Aorta (tissue), 5 donors: ENCODE measurements at regions not wholly inside any gene's neighbourhood (a gene's known extent, or its start where the extent isn't known, plus 50 kb on each side); places are given as distances from the start of the nearest gene placed in this dataset.

ENCODE experiments used
- ATAC-seq: fragments of 200-7000 bp; cut with Tn5 transposase; one replicate; pipeline ENCODE4 v1.9.1; 2022; ENCODE audit warnings: moderate library complexity; ENCODE audit not compliant: low FRiP score
- DNase-seq, 2 donors: peaks; one replicate each; pipeline ENCODE4 v3.0.0-alpha.2; 2020
- H3K27ac ChIP-seq, 2 donors: one replicate each; pipeline ENCODE4 v1.5.1; 2013; ENCODE audit warnings: low read length in 2 of 2, mild to moderate bottlenecking in 2 of 2, moderate library complexity in 2 of 2, control low read depth in 1 of 2, inconsistent platforms in 1 of 2, low read depth in 1 of 2
- H3K27me3 ChIP-seq, 2 donors: one replicate each; pipeline ENCODE4 v1.6.1; 2013; ENCODE audit warnings: control low read depth in 1 of 2, low read length in 1 of 2, mild to moderate bottlenecking in 1 of 2, moderate library complexity in 1 of 2; ENCODE audit not compliant: insufficient read depth in 2 of 2, control insufficient read depth in 1 of 2
- H3K36me3 ChIP-seq, 2 donors: one replicate each; pipeline ENCODE4 v1.6.1; 2013; ENCODE audit warnings: control low read depth in 1 of 2, low read length in 1 of 2, mild to moderate bottlenecking in 1 of 2; ENCODE audit not compliant: insufficient read depth in 2 of 2, control insufficient read depth in 1 of 2
- H3K4me1 ChIP-seq, 2 donors: one replicate each; pipeline ENCODE4 v1.6.1; 2013; ENCODE audit warnings: low read length in 2 of 2, control low read depth in 1 of 2, mild to moderate bottlenecking in 1 of 2, moderate library complexity in 1 of 2; ENCODE audit not compliant: insufficient read depth in 2 of 2, control insufficient read depth in 1 of 2
- H3K4me3 ChIP-seq, 2 donors: one replicate each; pipeline ENCODE4 v1.5.1; 2013; ENCODE audit warnings: low read length in 2 of 2, control low read depth in 1 of 2, mild to moderate bottlenecking in 1 of 2
- H3K9me3 ChIP-seq: one replicate; pipeline ENCODE4 v1.6.1; 2013; ENCODE audit warnings: mild to moderate bottlenecking, low read length; ENCODE audit not compliant: control insufficient read depth
- WGBS, 2 donors: extraction: QIAGEN DNeasy Blood & Tissue Kit; methylation state at CpG; one replicate each; pipeline ENCODE4 v1.1.7; 2013; 5-methylcytosine and 5-hydroxymethylcytosine counted together
- intact Hi-C, 2 donors: fragments of 100-400 bp; cut with DNase I; formaldehyde crosslinking; loops; one replicate each; pipeline versions ENCODE4 v1.14.2 to v1.15.0; 2022
- donor health status: healthy with polysubstance abuse.
- donor health status: Bipolar disorder and iron deficiency.
- donor health status: DM: no; HTN: no; CAD: no.
- donor health status: DM: no; HTN: no; CAD: no.
- donor health status: DM: yes; HTN: yes; CAD: no.

DNA sequence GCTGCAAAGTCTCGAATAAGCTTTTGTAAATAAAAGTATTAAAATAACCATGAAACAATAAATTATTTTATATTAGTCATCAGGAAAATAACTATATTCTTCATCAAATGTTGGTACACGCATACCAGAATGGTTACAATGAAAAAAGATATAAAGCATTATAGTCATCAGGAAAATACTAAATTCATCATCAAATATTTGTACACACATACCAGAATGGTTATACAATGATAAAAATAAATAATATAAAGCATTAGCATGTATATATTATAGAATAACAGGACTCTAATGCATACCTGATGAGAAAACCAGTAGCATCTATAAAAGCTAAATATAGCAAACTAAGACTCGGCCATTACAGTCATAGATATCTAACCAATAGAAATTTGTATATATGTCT is 202.9 kb downstream of the TRAM1L1 start:
- no peak for DNase-seq
- intact Hi-C loops, result no loop called here
- Histone ChIP-seq H3K9me3 (no peaks in the 10 kb centered on the region), H3K4me1 (no peaks in the 10 kb centered on the region), H3K4me3 (no peak overlapping the region), H3K36me3 (no peaks in the 10 kb centered on the region), H3K27ac (no peak overlapping the region), H3K27me3 (no peaks in the 10 kb centered on the region)
- no peak for ATAC-seq
- 81 to 84% methylated on average over 3 of the region's 3 CpGs for WGBS, 2 donors

DNA sequence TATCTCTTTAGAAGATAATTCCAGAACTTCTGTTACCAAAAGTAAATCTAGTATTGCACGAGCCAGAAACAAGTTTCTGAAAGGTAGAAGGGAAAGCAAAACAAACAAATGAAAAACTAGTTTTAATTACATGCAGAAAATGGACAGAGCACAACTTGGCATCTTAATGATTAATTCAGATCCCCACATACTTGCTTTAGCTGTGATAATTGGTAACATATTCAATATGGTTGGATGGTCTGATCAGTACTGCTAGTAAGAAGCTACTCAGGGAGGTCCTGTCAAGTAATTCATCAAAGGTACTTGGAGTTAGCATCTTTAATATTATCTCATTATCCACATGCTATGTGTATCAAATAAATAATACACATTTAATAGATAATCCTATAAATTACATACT is 204.3 kb downstream of the TRAM1L1 start:
- H3K9me3 ChIP-seq, result no peaks in the 10 kb centered on the region
- ATAC-seq (no peak), DNase-seq (no peak)
- no peak overlapping the region for H3K27ac ChIP-seq
- H3K27me3 ChIP-seq, result no peaks in the 10 kb centered on the region
- no peaks in the 10 kb centered on the region for H3K36me3 ChIP-seq
- no peaks in the 10 kb centered on the region for H3K4me1 ChIP-seq
- H3K4me3 ChIP-seq, result no peak overlapping the region
- WGBS, 2 donors, result 38 to 46% methylated on average over 1 of the region's 1 CpG
- intact Hi-C loops, result no loop called here

DNA sequence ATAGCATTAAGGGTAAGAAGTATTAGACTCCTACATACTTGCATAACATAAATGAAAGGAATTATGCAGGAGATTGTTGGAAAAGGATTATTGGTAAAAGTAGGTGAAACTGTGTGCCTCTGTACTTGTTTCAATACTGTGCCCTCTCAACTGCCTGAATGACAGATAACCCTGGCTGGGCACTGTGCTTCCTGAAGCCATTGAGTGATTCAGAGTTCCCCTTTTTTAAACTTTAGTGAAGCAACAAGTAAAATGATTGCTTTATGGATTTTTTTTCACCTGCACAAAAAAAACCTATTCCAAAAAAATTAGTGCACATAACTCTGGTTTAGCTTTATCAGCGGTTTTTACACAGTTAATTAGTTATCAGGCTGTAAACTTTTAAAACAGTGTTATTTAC is 204.8 kb downstream of the TRAM1L1 start:
- intact Hi-C loops, result no loop called here
- H3K27me3 ChIP-seq, result no peaks in the 10 kb centered on the region
- no peaks in the 10 kb centered on the region for H3K36me3 ChIP-seq
- ATAC-seq (no peak), DNase-seq (no peak)
- H3K4me3 ChIP-seq, result no peak overlapping the region
- H3K4me1 ChIP-seq, result no peaks in the 10 kb centered on the region
- H3K9me3 ChIP-seq, result no peaks in the 10 kb centered on the region
- WGBS, 2 donors, result 66 to 68% methylated on average over 1 of the region's 1 CpG
- H3K27ac ChIP-seq, result no peak overlapping the region

DNA sequence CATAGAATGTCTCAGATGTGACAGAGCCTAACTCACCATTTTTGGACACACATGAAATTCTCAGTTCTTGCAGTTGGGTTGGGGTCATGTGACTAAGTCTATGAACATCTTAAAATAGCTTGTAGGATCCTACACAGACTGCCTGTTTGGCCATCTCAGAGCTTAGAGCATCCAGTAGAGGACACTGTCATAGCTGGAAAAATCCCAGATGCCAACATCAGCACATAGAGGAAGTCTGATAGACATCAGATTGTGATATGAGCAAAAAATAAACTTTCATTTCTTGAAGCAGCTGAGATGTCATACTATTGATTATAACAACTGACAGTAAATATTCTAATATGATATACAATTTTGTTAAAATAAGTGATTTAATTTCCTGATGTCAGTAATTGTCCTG is 207.1 kb downstream of the TRAM1L1 start:
- Histone ChIP-seq H3K4me3 (no peak overlapping the region), H3K36me3 (no peaks in the 10 kb centered on the region), H3K27ac (no peak overlapping the region), H3K9me3 (no peaks in the 10 kb centered on the region), H3K4me1 (no peaks in the 10 kb centered on the region), H3K27me3 (no peaks in the 10 kb centered on the region)
- no peak for DNase-seq
- intact Hi-C loops, result no loop called here
- ATAC-seq, result no peak

DNA sequence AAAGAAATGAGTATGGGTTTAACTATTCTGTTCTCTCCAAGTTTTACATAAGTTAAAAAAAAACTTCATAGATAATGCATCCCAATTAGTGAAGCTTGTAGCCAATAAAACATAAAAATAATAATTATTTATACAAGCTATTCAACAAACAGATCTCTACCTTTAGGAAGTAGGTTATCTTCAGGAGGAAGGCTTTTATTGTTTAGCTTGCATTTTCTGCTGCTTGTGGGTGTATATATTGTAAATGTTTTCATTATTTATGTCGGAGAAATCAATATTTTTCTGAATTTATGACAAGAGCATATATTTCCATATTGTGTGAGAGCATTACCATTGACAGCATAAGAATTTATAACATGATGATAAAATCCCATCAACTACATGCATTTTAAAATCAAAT is 208.3 kb downstream of the TRAM1L1 start:
- no peak for ATAC-seq
- DNase-seq, result no peak
- Histone ChIP-seq H3K27ac (no peak overlapping the region), H3K36me3 (no peaks in the 10 kb centered on the region), H3K4me1 (no peaks in the 10 kb centered on the region), H3K9me3 (no peaks in the 10 kb centered on the region), H3K4me3 (no peak overlapping the region), H3K27me3 (no peaks in the 10 kb centered on the region)
- 72 to 74% methylated on average over 1 of the region's 1 CpG for WGBS, 2 donors
- intact Hi-C loops, result no loop called here

DNA sequence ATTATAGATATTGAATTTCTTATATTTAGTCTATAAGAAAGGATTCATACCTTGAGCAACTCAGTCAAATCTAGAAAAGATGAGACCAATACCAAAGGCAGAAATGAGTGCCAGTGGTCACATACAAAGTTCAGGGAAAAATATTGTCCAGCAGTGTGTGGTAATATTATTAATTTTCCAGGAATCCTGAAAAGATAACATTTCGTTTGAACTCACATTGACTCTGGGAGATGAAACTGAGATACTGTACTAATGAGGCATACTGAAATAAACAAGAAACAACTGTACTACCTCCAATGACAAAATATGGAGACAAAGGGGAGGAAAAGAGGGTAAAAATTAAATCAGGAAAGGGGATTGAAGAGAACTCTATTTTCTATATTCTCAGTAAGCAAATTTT is 212.4 kb downstream of the TRAM1L1 start:
- WGBS, 2 donors, result 21 to 26% methylated on average over 1 of the region's 1 CpG

DNA sequence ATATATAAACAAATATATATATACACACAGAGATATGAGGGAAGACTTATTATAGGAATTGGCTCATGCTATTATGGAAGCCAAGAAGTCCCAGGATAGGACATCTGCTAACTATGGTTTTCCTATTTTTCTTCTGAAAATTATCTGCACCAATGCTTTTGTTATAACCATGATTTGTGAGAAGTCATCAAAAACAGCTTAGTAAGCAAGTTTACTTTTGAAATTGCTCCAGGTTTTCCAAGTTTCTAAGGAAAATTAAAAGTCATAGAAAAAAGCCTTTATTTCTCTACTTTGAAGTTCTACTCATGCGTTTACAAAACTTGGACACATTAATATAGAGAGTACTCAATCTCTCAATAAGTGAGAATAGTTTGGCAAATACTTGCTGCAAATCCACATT is 213.1 kb downstream of the TRAM1L1 start:
- H3K9me3 ChIP-seq, result no peaks in the 10 kb centered on the region
- H3K27me3 ChIP-seq, result no peaks in the 10 kb centered on the region
- H3K36me3 ChIP-seq, result no peaks in the 10 kb centered on the region
- H3K27ac ChIP-seq, result no peak overlapping the region
- no peak overlapping the region for H3K4me3 ChIP-seq
- intact Hi-C loops, result no loop called here
- H3K4me1 ChIP-seq, result no peaks in the 10 kb centered on the region
- DNase-seq (no peak), ATAC-seq (no peak)
- WGBS, 2 donors, result 67 to 81% methylated on average over 1 of the region's 1 CpG

More for the DNA sequence above, 212.4 kb downstream of the TRAM1L1 start:
- H3K9me3 ChIP-seq, result no peaks in the 10 kb centered on the region
- DNase-seq, result no peak
- H3K36me3 ChIP-seq, result no peaks in the 10 kb centered on the region
- intact Hi-C loops, result no loop called here
- H3K27me3 ChIP-seq, result no peaks in the 10 kb centered on the region
- no peaks in the 10 kb centered on the region for H3K4me1 ChIP-seq
- H3K27ac ChIP-seq, result no peak overlapping the region
- ATAC-seq, result no peak
- H3K4me3 ChIP-seq, result no peak overlapping the region

DNA sequence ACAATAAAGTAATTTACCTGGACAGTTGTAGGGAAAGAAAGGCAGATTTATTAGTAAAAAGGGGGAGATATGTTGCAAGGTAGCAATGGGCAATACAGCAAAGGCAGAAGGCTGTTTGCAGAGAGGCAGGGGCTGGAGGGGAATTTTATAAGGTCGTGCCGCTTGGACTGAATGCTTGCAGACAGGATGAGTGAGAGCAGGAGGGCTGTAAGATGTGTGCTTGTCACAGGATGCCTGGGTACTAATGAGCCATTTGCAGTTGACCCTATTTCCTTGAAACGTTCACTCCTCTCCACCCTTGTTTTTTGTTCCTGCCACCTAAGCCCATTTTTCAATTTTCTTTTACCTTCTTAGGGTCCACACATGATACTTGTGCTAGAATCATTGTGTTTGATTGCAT is 214.7 kb downstream of the TRAM1L1 start:
- ATAC-seq (no peak), DNase-seq (no peak)
- H3K9me3 ChIP-seq, result no peaks in the 10 kb centered on the region
- 16 to 23% methylated on average over 3 of the region's 3 CpGs for WGBS, 2 donors
- H3K36me3 ChIP-seq, result no peaks in the 10 kb centered on the region
- H3K27ac ChIP-seq, result no peak overlapping the region
- H3K27me3 ChIP-seq, result no peaks in the 10 kb centered on the region
- H3K4me1 ChIP-seq, result no peaks in the 10 kb centered on the region
- no peak overlapping the region for H3K4me3 ChIP-seq
- intact Hi-C loops, result no loop called here

DNA sequence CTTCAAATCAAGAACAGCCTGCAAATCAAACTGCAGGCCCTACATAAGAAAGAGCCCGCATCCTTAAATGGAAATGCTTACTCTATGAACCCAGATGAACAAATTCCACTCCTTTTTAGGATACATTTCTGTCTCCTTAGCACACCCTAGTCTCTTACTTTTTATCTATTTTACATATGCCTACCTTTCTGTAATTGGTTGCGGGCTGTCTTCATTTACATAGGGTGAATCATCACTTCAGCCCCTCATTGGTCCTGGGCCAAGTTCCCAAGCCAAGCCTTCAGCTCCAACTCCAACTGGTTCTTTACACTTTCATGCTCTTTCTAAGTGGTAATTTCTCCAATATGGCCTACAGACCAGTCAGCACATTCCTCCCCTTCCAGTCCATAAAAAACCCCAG is 219.3 kb downstream of the TRAM1L1 start:
- Histone ChIP-seq H3K27ac (no peak overlapping the region), H3K27me3 (no peaks in the 10 kb centered on the region), H3K4me1 (no peaks in the 10 kb centered on the region), H3K36me3 (no peaks in the 10 kb centered on the region), H3K9me3 (no peaks in the 10 kb centered on the region), H3K4me3 (no peak overlapping the region)
- ATAC-seq (no peak), DNase-seq (no peak)
- intact Hi-C loops, result no loop called here
- WGBS, 2 donors, result 76 to 81% methylated on average over 2 of the region's 2 CpGs
